KOPT-K1 (cell line): ENCODE measurements at regions not wholly inside any gene's neighbourhood (a gene's known extent, or its start where the extent isn't known, plus 50 kb on each side); places are given as distances from the start of the nearest gene placed in this dataset.
"Not testable (repeated sequence)": the region's sequence is repeated elsewhere in the genome, so short reads cannot be mapped to it uniquely, and the experiment has no call there.

Experiments used
- H3K27ac ChIP-seq: fragments of 200-600 bp; sonication (generic); 2 replicates; pipeline ENCODE4 v1.5.1; 2016; ENCODE audit warnings: antibody characterized with exemption, mild to moderate bottlenecking, low read depth, low read length; ENCODE audit not compliant: poor library complexity, severe bottlenecking
- H3K36me3 ChIP-seq: fragments of 200-600 bp; sonication (generic); 2 replicates; pipeline ENCODE4 v1.5.1; 2017; ENCODE audit warnings: antibody characterized with exemption, mild to moderate bottlenecking, low read length, moderate library complexity; ENCODE audit not compliant: insufficient read depth
- H3K9me3 ChIP-seq: fragments of 200-600 bp; sonication (generic); 2 replicates; pipeline ENCODE4 v1.5.1; 2017; ENCODE audit warnings: antibody characterized with exemption, low read length, mild to moderate bottlenecking; ENCODE audit not compliant: insufficient read depth, poor library complexity, severe bottlenecking

GRCh38 chr7:109905368-109906065 lies 1185.4 kb upstream of the LRRN3 start:
- not testable (repeated sequence) for H3K9me3 ChIP-seq, H3K27ac ChIP-seq, H3K36me3 ChIP-seq

- H3K27ac ChIP-seq = no peak overlapping the region
- H3K36me3 ChIP-seq = no peaks in the 10 kb centered on the region
- H3K9me3 ChIP-seq = no peaks in the 10 kb centered on the region
Observed at GRCh38 chr7:109915670-109916069, 1175.3 kb upstream of the LRRN3 start.

- no peaks in the 10 kb centered on the region for H3K36me3 ChIP-seq
Observed at GRCh38 chr7:109926738-109927137, 1164.2 kb upstream of the LRRN3 start.

GRCh38 chr7:109930049-109930448 lies 1160.9 kb upstream of the LRRN3 start:
- Histone ChIP-seq H3K27ac (no peak overlapping the region), H3K36me3 (no peaks in the 10 kb centered on the region), H3K9me3 (no peaks in the 10 kb centered on the region)

More at GRCh38 chr7:109926738-109927137, 1164.2 kb upstream of the LRRN3 start:
- no peak overlapping the region for H3K27ac ChIP-seq
- no peaks in the 10 kb centered on the region for H3K9me3 ChIP-seq

- H3K27ac ChIP-seq = no peak overlapping the region
- no peaks in the 10 kb centered on the region for H3K36me3 ChIP-seq
- H3K9me3 ChIP-seq = no peaks in the 10 kb centered on the region
Observed at GRCh38 chr7:109939207-109939606, 1151.7 kb upstream of the LRRN3 start.

GRCh38 chr7:109945820-109946518 lies 1145.0 kb upstream of the LRRN3 start:
- H3K36me3 ChIP-seq = no peaks in the 10 kb centered on the region
- no peak overlapping the region for H3K27ac ChIP-seq
- H3K9me3 ChIP-seq = no peaks in the 10 kb centered on the region

GRCh38 chr7:109950256-109950655 lies 1140.7 kb upstream of the LRRN3 start:
- no peak overlapping the region for H3K27ac ChIP-seq
- no peaks in the 10 kb centered on the region for H3K9me3 ChIP-seq
- no peaks in the 10 kb centered on the region for H3K36me3 ChIP-seq

- Histone ChIP-seq H3K36me3 (no peaks in the 10 kb centered on the region), H3K9me3 (no peaks in the 10 kb centered on the region), H3K27ac (no peak overlapping the region)
Observed at GRCh38 chr7:109950821-109951564, 1139.9 kb upstream of the LRRN3 start.

GRCh38 chr7:109951565-109951928 lies 1139.4 kb upstream of the LRRN3 start:
- Histone ChIP-seq H3K9me3 (no peaks in the 10 kb centered on the region), H3K27ac (no peak overlapping the region)

GRCh38 chr7:109955986-109956385 lies 1134.9 kb upstream of the LRRN3 start:
- no peaks in the 10 kb centered on the region for H3K9me3 ChIP-seq
- no peak overlapping the region for H3K27ac ChIP-seq
- H3K36me3 ChIP-seq = no peaks in the 10 kb centered on the region

More at GRCh38 chr7:109951565-109951928, 1139.4 kb upstream of the LRRN3 start:
- no peaks in the 10 kb centered on the region for H3K36me3 ChIP-seq

GRCh38 chr7:109956916-109957315 lies 1134.0 kb upstream of the LRRN3 start:
- Histone ChIP-seq H3K27ac (no peak overlapping the region), H3K36me3 (no peaks in the 10 kb centered on the region), H3K9me3 (no peaks in the 10 kb centered on the region)

GRCh38 chr7:109963741-109964140 lies 1127.2 kb upstream of the LRRN3 start:
- Histone ChIP-seq H3K9me3 (no peaks in the 10 kb centered on the region), H3K36me3 (no peaks in the 10 kb centered on the region), H3K27ac (no peak overlapping the region)

GRCh38 chr7:109964780-109965179 lies 1126.1 kb upstream of the LRRN3 start:
- no peaks in the 10 kb centered on the region for H3K36me3 ChIP-seq
- H3K9me3 ChIP-seq = no peaks in the 10 kb centered on the region
- no peak overlapping the region for H3K27ac ChIP-seq

GRCh38 chr7:109967406-109967805 lies 1123.5 kb upstream of the LRRN3 start:
- Histone ChIP-seq H3K36me3 (no peaks in the 10 kb centered on the region), H3K27ac (no peak overlapping the region)

GRCh38 chr7:109983618-109984017 lies 1107.3 kb upstream of the LRRN3 start:
- Histone ChIP-seq H3K27ac (no peak overlapping the region), H3K9me3 (no peaks in the 10 kb centered on the region), H3K36me3 (no peaks in the 10 kb centered on the region)

More at GRCh38 chr7:109967406-109967805, 1123.5 kb upstream of the LRRN3 start:
- H3K9me3 ChIP-seq = no peaks in the 10 kb centered on the region
